Ishikawa (cell line): ENCODE measurements at regions not wholly inside any gene's neighbourhood (a gene's known extent, or its start where the extent isn't known, plus 50 kb on each side); places are given as distances from the start of the nearest gene placed in this dataset.

Experiments
- CEBPB ChIP-seq: IDR thresholded peaks from 2 replicates; pipeline ENCODE4 v1.6.1; 2012
- EGR1 ChIP-seq: IDR thresholded peaks from 2 replicates; pipeline ENCODE4 v1.6.1; 2012
- EP300 ChIP-seq: IDR thresholded peaks from 2 replicates; pipeline ENCODE4 v1.6.1; 2012; ENCODE audit warnings: borderline replicate concordance
- NFIC ChIP-seq: IDR thresholded peaks from 2 replicates; pipeline ENCODE4 v1.6.1; 2012
- REST ChIP-seq: IDR thresholded peaks from 2 replicates; pipeline ENCODE4 v1.6.1; 2012; ENCODE audit warnings: low read depth, mild to moderate bottlenecking
- TCF12 ChIP-seq: IDR thresholded peaks from 2 replicates; pipeline ENCODE4 v1.6.1; 2012; ENCODE audit warnings: low read depth
- TF ChIP-seq, protein P1 (sequence below): IDR thresholded peaks from 2 replicates; pipeline ENCODE4 v1.6.1; 2012

DNA sequence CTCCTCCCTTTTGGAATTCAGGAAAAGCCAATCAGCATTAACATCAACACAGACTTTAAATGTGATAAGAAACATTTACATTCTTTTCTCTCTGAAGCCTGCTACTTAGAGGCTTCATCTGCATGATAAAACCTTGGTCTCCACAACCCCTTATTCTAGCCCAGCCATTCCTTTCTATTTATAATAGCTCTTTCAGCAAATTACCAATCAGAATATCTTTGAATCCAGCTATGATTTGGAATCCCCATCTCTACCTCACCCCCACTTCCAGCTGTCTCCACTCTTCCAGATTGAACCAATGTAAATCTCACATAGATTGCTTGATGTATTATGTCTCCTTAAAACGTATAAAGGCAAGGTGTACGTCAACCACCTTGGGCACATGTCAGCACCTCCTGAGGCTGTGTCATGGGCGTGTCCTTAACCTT, 139.7 kb downstream of the TUSC7 start:
- TF ChIP-seq REST (no peak), CEBPB (no peak), NFIC (no peak), EP300 (no peak), TCF12 (no peak), EGR1 (no peak)
- TF ChIP-seq, protein P1, sequence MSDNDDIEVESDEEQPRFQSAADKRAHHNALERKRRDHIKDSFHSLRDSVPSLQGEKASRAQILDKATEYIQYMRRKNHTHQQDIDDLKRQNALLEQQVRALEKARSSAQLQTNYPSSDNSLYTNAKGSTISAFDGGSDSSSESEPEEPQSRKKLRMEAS: no peak
